ENCODE measurements at regions not wholly inside any gene's neighbourhood (a gene's known extent, or its start where the extent isn't known, plus 50 kb on each side); places are given as distances from the start of the nearest gene placed in this dataset.
A peak's percentile ranks its signal among the peaks of the same experiment; 100 is the strongest.

- H3K27ac Mint-ChIP-seq: no peak overlapping the region; the same call in 1 of the 2 replicates
- ATAC-seq: no peak
- Histone ChIP-seq H3K4me1 (ENCODE audit: insufficient read depth) (peaks cover 6% of the 10 kb centered on the region), H4K20me1 (replicated peaks; ENCODE audit: insufficient read depth) (no peaks in the 10 kb centered on the region), H3K4me3 (no peak overlapping the region), H3K36me3 (ENCODE audit: insufficient read depth) (no peaks in the 10 kb centered on the region), H2AFZ (0 out of 2 replicates have a peak overlapping the region, but pooled peaks have one; percentile 56), H3K9me2 (ENCODE audit: insufficient read depth) (no peaks in the 10 kb centered on the region), H3K27ac (ENCODE audit: low read depth) (no peak overlapping the region), H3K79me2 (replicated peaks; ENCODE audit: insufficient read depth) (no peaks in the 10 kb centered on the region), H3F3A (replicated peaks; ENCODE audit: low read depth) (no peaks in the 10 kb centered on the region), H3K4me2 (no peak overlapping the region), H3K27me3 (ENCODE audit: insufficient read depth) (no peaks in the 10 kb centered on the region)
- H3K4me3 Mint-ChIP-seq: no peak overlapping the region
- no peak for DNase-seq (ENCODE audit: low spot score)
- TF ChIP-seq NANOG (IDR thresholded peaks at IDR 0.05; ENCODE audit: borderline replicate concordance): no peak
- no peak for TF ChIP-seq STAT1 (IDR thresholded peaks at IDR 0.05; ENCODE audit: unreplicated experiment)
- TF ChIP-seq, protein P1, sequence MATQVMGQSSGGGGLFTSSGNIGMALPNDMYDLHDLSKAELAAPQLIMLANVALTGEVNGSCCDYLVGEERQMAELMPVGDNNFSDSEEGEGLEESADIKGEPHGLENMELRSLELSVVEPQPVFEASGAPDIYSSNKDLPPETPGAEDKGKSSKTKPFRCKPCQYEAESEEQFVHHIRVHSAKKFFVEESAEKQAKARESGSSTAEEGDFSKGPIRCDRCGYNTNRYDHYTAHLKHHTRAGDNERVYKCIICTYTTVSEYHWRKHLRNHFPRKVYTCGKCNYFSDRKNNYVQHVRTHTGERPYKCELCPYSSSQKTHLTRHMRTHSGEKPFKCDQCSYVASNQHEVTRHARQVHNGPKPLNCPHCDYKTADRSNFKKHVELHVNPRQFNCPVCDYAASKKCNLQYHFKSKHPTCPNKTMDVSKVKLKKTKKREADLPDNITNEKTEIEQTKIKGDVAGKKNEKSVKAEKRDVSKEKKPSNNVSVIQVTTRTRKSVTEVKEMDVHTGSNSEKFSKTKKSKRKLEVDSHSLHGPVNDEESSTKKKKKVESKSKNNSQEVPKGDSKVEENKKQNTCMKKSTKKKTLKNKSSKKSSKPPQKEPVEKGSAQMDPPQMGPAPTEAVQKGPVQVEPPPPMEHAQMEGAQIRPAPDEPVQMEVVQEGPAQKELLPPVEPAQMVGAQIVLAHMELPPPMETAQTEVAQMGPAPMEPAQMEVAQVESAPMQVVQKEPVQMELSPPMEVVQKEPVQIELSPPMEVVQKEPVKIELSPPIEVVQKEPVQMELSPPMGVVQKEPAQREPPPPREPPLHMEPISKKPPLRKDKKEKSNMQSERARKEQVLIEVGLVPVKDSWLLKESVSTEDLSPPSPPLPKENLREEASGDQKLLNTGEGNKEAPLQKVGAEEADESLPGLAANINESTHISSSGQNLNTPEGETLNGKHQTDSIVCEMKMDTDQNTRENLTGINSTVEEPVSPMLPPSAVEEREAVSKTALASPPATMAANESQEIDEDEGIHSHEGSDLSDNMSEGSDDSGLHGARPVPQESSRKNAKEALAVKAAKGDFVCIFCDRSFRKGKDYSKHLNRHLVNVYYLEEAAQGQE (IDR thresholded peaks at IDR 0.05; ENCODE audit: unreplicated experiment): no peak
- TF ChIP-seq, protein P2, sequence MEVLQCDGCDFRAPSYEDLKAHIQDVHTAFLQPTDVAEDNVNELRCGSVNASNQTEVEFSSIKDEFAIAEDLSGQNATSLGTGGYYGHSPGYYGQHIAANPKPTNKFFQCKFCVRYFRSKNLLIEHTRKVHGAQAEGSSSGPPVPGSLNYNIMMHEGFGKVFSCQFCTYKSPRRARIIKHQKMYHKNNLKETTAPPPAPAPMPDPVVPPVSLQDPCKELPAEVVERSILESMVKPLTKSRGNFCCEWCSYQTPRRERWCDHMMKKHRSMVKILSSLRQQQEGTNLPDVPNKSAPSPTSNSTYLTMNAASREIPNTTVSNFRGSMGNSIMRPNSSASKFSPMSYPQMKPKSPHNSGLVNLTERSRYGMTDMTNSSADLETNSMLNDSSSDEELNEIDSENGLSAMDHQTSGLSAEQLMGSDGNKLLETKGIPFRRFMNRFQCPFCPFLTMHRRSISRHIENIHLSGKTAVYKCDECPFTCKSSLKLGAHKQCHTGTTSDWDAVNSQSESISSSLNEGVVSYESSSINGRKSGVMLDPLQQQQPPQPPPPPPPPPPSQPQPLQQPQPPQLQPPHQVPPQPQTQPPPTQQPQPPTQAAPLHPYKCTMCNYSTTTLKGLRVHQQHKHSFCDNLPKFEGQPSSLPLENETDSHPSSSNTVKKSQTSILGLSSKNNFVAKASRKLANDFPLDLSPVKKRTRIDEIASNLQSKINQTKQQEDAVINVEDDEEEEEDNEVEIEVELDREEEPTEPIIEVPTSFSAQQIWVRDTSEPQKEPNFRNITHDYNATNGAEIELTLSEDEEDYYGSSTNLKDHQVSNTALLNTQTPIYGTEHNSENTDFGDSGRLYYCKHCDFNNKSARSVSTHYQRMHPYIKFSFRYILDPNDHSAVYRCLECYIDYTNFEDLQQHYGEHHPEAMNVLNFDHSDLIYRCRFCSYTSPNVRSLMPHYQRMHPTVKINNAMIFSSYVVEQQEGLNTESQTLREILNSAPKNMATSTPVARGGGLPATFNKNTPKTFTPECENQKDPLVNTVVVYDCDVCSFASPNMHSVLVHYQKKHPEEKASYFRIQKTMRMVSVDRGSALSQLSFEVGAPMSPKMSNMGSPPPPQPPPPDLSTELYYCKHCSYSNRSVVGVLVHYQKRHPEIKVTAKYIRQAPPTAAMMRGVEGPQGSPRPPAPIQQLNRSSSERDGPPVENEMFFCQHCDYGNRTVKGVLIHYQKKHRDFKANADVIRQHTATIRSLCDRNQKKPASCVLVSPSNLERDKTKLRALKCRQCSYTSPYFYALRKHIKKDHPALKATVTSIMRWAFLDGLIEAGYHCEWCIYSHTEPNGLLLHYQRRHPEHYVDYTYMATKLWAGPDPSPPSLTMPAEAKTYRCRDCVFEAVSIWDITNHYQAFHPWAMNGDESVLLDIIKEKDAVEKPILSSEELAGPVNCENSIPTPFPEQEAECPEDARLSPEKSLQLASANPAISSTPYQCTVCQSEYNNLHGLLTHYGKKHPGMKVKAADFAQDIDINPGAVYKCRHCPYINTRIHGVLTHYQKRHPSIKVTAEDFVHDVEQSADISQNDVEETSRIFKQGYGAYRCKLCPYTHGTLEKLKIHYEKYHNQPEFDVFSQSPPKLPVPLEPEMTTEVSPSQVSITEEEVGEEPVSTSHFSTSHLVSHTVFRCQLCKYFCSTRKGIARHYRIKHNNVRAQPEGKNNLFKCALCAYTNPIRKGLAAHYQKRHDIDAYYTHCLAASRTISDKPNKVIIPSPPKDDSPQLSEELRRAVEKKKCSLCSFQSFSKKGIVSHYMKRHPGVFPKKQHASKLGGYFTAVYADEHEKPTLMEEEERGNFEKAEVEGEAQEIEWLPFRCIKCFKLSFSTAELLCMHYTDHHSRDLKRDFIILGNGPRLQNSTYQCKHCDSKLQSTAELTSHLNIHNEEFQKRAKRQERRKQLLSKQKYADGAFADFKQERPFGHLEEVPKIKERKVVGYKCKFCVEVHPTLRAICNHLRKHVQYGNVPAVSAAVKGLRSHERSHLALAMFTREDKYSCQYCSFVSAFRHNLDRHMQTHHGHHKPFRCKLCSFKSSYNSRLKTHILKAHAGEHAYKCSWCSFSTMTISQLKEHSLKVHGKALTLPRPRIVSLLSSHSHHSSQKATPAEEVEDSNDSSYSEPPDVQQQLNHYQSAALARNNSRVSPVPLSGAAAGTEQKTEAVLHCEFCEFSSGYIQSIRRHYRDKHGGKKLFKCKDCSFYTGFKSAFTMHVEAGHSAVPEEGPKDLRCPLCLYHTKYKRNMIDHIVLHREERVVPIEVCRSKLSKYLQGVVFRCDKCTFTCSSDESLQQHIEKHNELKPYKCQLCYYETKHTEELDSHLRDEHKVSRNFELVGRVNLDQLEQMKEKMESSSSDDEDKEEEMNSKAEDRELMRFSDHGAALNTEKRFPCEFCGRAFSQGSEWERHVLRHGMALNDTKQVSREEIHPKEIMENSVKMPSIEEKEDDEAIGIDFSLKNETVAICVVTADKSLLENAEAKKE (CRISPR knock-in tag; IDR thresholded peaks at IDR 0.05): no peak
- no peak for TF ChIP-seq CREB1 (CRISPR knock-in tag; IDR thresholded peaks at IDR 0.05; ENCODE audit: low read depth)
- no peak for TF ChIP-seq EZH2phosphoT487 (IDR thresholded peaks at IDR 0.05; ENCODE audit: unreplicated experiment)
- no peak for TF ChIP-seq ZNF114 (CRISPR knock-in tag; IDR thresholded peaks at IDR 0.05)
- no peak for TF ChIP-seq EZH2 (IDR thresholded peaks at IDR 0.05; ENCODE audit: low read depth, unreplicated experiment)
- no peak for TF ChIP-seq JUNB (IDR thresholded peaks at IDR 0.05; ENCODE audit: unreplicated experiment)
- no peak for TF ChIP-seq ETS1 (IDR thresholded peaks at IDR 0.05)
- no peak for TF ChIP-seq ZNF331 (CRISPR knock-in tag; IDR thresholded peaks at IDR 0.05; ENCODE audit: low read depth)
- TF ChIP-seq POLR2AphosphoS5 (IDR thresholded peaks at IDR 0.05; ENCODE audit: low read depth): no peak
- TF ChIP-seq CTCF (conservative IDR thresholded peaks at IDR 0.05; ENCODE audit: low read depth in 2 of 2): no peak
- H3K4me1 Mint-ChIP-seq: peaks cover 26% of the 10 kb centered on the region
- H3K9me3 Mint-ChIP-seq: no peaks in the 10 kb centered on the region; the same call in 1 of the 3 replicates
- H3K27me3 Mint-ChIP-seq (ENCODE audit: insufficient read depth, low read depth, poor library complexity): peaks cover 5% of the 10 kb centered on the region
- no peaks in the 10 kb centered on the region for H3K36me3 Mint-ChIP-seq (ENCODE audit: low read depth)
Measured at GRCh38 chr6:6806844-6807518, 218.5 kb downstream of the LY86 start.
